ENCODE measurements at regions not wholly inside any gene's neighbourhood (a gene's known extent, or its start where the extent isn't known, plus 50 kb on each side); places are given as distances from the start of the nearest gene placed in this dataset.

DNA sequence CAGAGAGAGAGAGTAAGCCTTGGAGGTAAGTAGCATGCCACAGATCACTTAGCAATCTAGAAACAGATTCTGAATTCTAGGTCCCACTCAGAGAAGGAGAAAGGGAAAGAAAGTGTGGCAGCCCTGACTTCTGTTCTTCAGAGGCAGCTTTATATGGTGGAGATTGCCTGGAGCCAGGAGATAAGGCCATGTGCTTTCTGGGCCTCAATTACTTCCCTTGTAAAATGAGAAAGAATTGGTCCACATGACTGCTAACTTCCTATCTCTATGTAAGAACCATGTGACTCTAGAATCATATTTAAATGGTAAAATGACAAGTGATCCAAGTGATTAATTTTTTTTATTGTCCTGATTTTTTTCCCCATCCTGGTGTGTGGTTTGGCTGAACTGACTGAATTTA is 64.1 kb downstream of the HHEX start:
- intact Hi-C loops (cut with micrococcal nuclease), result loop anchor here (10.0 kb wide), 1 partner anchor 741 kb away; the partner anchor contains the start of gene CEP55

DNA sequence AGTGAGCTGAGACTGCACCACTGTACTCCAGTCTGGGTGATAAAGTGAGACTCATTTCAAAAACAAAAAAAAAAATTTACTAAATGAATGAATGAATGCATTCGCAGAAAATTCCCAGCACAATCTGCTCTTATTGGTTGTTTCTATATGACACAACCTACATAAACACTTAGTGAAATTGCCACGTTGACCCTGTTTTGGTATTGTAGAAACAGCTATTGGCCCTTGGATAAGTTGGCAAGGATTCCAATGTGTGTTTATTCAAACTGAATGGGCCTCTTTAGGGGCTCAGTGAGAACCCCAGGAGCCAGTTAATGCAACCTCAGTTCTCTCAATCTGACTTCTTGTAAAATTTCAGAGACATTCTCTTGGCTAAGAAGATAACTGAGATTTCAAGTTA is 66.0 kb downstream of the HHEX start:
- no peak for DNase-seq
- ChIA-PET CTCF (interaction anchor here (1.3 to 3.6 kb wide), 5 partner anchors 13 to 112 kb away, joined by 4 to 33 read pairs (median 11); partner anchors contain the start of gene HHEX), POLR2A (interaction anchor here (1.1 to 3.9 kb wide), 13 partner anchors 9 to 164 kb away, joined by 3 to 138 read pairs (median 12); partner anchors contain the start of genes EXOC6, HHEX and KIF11)
- Mint-ChIP-seq H3K36me3 (ENCODE audit: low read depth) (no peaks in the 10 kb centered on the region), H3K27ac (peak overlapping the region; percentile 96), H3K4me3 (no peak overlapping the region), H3K4me1 (peaks cover 78% of the 10 kb centered on the region), H3K9me3 (no peaks in the 10 kb centered on the region), H3K27me3 (no peaks in the 10 kb centered on the region)
- TF ChIP-seq, protein P1, sequence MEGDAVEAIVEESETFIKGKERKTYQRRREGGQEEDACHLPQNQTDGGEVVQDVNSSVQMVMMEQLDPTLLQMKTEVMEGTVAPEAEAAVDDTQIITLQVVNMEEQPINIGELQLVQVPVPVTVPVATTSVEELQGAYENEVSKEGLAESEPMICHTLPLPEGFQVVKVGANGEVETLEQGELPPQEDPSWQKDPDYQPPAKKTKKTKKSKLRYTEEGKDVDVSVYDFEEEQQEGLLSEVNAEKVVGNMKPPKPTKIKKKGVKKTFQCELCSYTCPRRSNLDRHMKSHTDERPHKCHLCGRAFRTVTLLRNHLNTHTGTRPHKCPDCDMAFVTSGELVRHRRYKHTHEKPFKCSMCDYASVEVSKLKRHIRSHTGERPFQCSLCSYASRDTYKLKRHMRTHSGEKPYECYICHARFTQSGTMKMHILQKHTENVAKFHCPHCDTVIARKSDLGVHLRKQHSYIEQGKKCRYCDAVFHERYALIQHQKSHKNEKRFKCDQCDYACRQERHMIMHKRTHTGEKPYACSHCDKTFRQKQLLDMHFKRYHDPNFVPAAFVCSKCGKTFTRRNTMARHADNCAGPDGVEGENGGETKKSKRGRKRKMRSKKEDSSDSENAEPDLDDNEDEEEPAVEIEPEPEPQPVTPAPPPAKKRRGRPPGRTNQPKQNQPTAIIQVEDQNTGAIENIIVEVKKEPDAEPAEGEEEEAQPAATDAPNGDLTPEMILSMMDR (IDR thresholded peaks at IDR 0.05), result no peak
- ATAC-seq (ENCODE audit: low read depth), result no peak
- intact Hi-C loops (cut with micrococcal nuclease), result loop anchor here (1.0 to 10.0 kb wide), 6 partner anchors 8 to 739 kb away; partner anchors contain the start of genes CEP55 and HHEX

More for the DNA sequence above, 64.1 kb downstream of the HHEX start:
- Mint-ChIP-seq H3K4me3 (no peak overlapping the region), H3K9me3 (no peaks in the 10 kb centered on the region), H3K36me3 (ENCODE audit: low read depth) (no peaks in the 10 kb centered on the region), H3K27me3 (no peaks in the 10 kb centered on the region), H3K27ac (peak overlapping the region; percentile 56), H3K4me1 (peaks cover 73% of the 10 kb centered on the region)
- TF ChIP-seq, protein P1 (IDR thresholded peaks at IDR 0.05), result no peak
- DNase-seq (no peak), ATAC-seq (ENCODE audit: low read depth) (no peak)
- POLR2A ChIA-PET, result interaction anchor here (0.9 to 3.0 kb wide), 5 partner anchors 10 to 95 kb away, joined by 4 to 14 read pairs (median 9); partner anchors contain the start of genes EXOC6 and HHEX
- CTCF ChIA-PET, result interaction anchor here (1.2 kb wide), 1 partner anchor 64 kb away, joined by 3 read pairs; the partner anchor contains the start of gene HHEX

DNA sequence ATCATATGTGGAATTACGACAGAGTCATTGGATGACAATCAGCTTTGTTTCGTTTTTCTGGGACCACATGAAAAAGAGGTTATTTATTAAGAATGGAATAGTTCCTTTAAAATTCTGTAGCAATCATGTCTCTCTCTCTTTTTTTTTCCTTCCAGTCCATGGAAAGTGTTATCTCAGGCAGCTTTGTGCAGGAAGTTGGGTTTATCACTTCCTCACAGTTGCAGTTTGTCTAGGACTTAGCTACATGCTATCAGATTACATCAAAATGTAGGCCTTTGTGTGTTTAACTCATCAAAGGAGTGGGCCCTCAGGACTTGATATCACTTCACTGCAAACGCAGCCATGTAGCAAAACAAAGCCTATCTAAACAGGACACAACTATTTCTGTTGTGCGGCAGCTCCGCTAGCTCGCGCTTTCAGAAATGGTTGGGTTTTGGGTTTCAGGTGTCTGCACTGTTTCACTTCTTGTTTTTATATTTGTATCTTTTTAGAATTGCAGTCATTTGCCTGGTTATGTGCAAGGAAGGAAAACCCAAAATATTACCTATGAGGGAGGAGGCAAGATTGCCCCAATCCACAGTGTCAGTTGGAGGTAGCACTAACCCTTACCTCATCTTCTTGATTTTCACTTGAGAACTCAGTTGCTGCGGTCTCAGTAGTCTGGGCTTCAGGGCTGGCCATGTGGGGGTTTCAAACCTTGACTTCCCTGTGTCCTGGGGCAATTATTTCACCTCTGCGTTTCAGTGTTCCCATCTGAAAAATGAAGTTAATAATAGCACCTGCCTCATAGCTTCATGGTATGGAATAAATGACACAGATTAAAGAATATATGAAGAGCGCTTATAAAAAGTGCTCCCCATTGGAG is 66.7 kb downstream of the HHEX start:
- intact Hi-C loops (cut with micrococcal nuclease), result loop anchor here (1.0 to 10.0 kb wide), 10 partner anchors 9 to 738 kb away; partner anchors contain the start of genes CEP55 and HHEX
- POLR2A ChIA-PET, result interaction anchor here (0.5 to 3.9 kb wide), 21 partner anchors 10 to 182 kb away, joined by 3 to 138 read pairs (median 6); partner anchors contain the start of genes EXOC6, HHEX, IDE and KIF11
- Mint-ChIP-seq H3K36me3 (ENCODE audit: low read depth) (no peaks in the 10 kb centered on the region), H3K27me3 (no peaks in the 10 kb centered on the region), H3K27ac (peak overlapping the region; percentile 96), H3K4me1 (peaks cover 76% of the 10 kb centered on the region), H3K9me3 (no peaks in the 10 kb centered on the region), H3K4me3 (peak overlapping the region; percentile 76)
- DNase-seq, result peak; percentile 37
- TF ChIP-seq, protein P1 (IDR thresholded peaks at IDR 0.05), result no peak
- CTCF ChIA-PET, result interaction anchor here (0.9 to 3.6 kb wide), 7 partner anchors 13 to 113 kb away, joined by 3 to 33 read pairs (median 4); partner anchors contain the start of gene HHEX
- ATAC-seq (ENCODE audit: low read depth), result peak; percentile 83

- ChIA-PET POLR2A (interaction anchor here (0.6 to 3.9 kb wide), 20 partner anchors 10 to 474 kb away, joined by 3 to 138 read pairs (median 7); partner anchors contain the start of genes EXOC6, HHEX, IDE and KIF11), CTCF (interaction anchor here (0.9 to 3.6 kb wide), 7 partner anchors 14 to 122 kb away, joined by 3 to 33 read pairs (median 4); partner anchors contain the start of gene HHEX)
- TF ChIP-seq, protein P1 (IDR thresholded peaks at IDR 0.05), result no peak
- DNase-seq, result peak; percentile 47
- Mint-ChIP-seq H3K4me1 (peaks cover 83% of the 10 kb centered on the region), H3K4me3 (peak overlapping the region; percentile 76), H3K9me3 (no peaks in the 10 kb centered on the region), H3K27ac (peak overlapping the region; percentile 96), H3K27me3 (no peaks in the 10 kb centered on the region), H3K36me3 (ENCODE audit: low read depth) (no peaks in the 10 kb centered on the region)
- intact Hi-C loops (cut with micrococcal nuclease), result loop anchor here (1.0 to 10.0 kb wide), 6 partner anchors 33 to 738 kb away; partner anchors contain the start of gene CEP55
- ATAC-seq (ENCODE audit: low read depth), result peak; percentile 62
Measured at GRCh38 chr10:92757066-92757710, 67.4 kb downstream of the HHEX start.
